Stimulated activated CD8-positive, alpha-beta memory T cell treated with anti-CD3 and anti-CD28 coated beads, Interleukin-7, amount 100 ng/mL, for 1 hour (primary cell): ENCODE measurements at regions not wholly inside any gene's neighbourhood (a gene's known extent, or its start where the extent isn't known, plus 50 kb on each side); places are given as distances from the start of the nearest gene placed in this dataset.

Source experiments
- DNase-seq, 2 donors: peaks; one replicate each; pipeline ENCODE4 v3.0.0-alpha.2; 2020; ENCODE audit warnings: low read depth in 2 of 2

DNA sequence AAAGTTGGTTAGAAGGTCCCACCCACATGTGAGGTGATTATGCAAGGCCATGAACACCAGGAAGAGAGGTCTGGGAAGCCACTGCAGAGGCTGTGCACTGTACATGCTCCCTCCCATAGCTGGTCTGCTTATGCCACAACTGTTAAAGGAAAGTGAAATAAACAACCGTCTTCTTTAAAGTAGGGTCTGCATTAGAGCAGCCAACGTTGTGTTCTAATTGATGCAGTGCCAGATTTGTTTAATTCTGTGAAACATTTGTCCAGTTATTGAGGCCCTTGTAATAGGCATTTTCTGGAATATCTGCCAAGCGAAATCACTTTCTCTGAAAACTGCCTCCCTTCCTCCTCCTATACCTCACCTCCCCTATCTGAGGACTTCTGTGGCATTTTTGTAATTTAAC is 224.0 kb upstream of the LNX1 start:
- no peak for DNase-seq

DNA sequence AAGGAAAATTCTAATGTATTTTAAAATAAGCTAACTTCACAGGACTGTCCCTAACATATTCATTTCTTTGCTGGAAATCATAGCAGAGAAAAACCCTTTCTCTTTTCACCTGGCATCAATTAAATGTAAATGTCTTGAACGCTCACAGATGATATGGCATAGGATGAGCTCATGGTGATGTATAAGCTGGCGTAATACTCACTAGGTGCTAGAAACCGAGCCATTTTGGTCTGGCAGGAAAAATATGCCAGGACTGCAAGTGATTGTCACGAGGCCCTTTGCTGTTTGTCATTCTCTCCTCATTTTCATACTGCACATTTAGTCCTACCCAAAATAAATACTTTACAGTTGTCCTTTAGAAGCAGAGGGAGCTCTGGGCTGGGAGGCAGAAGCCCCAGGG is 222.7 kb upstream of the LNX1 start:
- no peak for DNase-seq

DNA sequence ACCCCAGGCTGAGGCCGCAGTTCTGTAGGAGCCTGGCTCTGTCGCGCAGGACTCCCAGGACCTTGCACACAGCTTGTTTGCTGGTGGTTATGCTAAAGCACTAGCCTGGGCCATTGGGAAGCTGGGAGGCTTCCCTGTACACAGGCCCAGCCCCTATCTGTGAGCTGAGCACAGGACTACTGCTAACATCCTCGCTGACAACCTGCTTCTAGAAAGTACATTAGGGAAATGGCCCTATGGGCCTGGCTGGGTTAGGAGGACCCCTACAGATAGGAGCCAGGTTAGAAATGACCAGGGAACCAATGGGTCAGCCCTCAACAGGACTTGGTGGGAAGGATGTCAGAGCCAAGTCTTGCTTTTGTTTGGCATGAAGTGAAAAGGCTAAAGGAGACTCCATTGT is 219.4 kb upstream of the LNX1 start:
- DNase-seq: no peak

DNA sequence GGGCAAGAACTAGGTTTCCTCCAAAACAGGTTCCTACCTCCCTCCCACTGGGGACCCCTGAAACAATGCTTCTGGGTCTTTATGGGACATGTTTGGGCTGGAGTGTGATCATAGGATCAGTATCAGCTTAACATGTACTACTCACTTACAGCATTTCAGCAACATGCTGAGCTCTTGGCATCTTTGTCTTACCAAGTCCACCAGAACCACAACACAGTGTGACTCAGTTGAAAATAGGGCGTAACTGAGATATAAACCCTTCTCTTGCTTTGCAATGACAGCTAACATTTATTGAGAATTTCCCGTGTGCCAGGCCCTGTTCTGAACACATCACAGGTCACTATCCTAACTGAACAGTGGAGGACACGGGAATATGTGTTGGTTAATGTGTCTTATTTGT is 218.5 kb upstream of the LNX1 start:
- no peak for DNase-seq

DNA sequence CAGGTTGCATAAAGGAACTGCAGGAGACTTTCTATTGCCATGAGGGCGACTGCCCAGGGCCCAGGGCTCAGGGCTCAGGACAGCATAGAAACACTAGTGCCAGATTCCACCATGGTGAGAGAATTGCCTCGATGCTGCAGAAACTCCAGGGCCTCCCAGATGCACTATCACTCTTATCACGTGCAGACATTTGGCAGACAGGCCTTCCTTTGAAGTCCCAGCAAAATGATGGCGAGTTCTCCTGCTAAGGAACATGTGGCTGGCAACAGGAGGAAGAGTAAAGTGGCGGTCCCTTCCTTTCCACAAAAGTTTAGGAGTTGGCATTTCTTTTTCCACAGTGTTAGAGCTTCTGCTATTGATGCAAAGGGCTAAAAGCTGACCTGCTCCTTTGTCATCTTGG is 214.0 kb upstream of the LNX1 start:
- DNase-seq: no peak

DNA sequence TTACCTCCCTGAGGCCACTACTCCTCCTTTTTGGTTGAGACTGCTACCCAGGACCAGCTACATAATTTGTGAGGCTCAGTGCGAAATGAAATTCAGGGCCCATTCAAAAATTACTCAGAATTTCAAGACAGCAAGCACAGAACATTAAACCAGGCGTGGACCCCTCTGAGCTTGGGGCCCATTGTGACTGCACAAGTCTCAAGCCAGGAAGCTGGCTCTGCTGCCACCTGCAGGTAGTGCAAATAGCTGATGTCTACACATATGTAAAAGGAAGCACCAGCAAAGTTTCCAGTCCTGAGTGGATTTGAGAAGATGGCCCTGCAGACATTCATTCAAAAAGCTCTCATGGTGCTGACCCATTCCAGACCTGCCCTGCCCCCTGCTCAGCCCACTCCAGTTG is 213.4 kb upstream of the LNX1 start:
- no peak for DNase-seq

DNA sequence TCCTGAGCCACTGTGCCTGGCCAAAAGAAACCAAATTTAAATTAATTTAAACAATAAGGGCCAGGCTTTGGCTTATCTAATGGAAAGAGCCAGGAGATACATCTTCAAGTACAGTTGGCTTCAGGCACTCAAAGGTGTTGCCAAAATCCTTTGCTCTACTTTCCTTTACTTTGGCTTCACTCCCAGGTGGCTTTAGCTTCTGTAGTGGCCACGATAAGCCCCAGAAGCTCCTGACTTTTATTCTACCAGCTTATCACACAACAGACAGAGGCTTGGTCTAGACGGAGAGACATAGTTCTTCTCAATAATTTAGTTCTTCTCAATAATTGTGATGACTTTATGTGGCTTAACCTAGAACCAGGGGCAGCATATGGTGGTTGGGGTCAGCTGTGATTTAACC is 211.2 kb upstream of the LNX1 start:
- DNase-seq: no peak

DNA sequence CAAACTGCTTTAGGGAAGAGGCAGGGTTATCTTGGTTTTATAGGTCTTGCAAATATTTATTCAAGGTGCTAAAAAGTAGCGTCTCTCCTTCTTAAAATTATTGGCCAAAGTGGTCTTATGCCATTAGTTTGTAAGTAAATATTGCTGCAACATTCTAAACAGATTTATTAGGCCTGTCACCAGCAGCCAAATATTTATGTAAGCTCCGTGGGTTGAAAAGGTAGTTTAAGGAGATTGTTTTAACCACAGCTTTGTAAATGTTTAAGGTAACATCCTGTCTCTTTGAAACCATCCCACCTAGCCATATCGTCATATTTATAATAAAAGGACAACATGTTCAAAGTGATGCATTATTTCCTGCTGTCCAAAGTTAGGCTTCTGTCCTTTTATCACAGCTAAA is 210.1 kb upstream of the LNX1 start:
- no peak for DNase-seq

DNA sequence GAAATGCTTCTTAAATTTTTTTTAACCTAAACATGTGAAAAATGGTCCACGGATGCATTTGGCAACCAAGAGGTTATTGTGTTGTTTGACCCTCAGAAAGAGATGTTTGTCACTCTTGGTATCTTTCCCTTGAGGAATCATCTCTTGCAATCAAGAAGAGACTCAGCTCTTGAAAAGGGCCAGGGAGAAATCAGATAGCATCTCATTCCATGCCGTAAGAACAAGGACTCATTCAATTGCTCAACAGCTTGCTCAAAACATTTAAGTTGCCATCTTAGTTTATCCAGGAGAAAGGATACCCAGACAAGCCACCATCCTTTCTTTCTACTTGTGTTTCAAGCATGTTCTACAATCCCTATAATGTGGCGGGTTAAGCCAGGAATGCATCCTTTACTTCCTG is 209.5 kb upstream of the LNX1 start:
- DNase-seq: no peak

DNA sequence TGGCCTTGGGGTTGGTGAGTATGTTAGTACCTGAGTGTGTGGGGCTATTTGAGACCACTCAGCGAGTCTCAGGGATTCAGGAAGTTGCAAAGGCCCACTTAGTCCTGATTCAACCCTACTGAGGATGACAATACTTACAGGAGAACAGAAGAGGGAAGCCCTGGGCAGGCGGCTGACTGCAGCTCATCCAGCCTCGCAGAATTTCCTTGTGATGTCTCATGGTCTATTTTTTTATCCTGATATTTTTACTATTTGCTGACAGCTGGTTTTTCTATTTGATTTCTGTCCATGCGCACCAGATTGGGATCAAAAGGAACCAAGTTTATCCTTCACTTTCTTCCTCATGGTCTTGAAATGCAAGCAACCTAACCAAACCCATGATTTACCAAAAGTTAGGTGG is 201.8 kb upstream of the LNX1 start:
- DNase-seq: no peak

DNA sequence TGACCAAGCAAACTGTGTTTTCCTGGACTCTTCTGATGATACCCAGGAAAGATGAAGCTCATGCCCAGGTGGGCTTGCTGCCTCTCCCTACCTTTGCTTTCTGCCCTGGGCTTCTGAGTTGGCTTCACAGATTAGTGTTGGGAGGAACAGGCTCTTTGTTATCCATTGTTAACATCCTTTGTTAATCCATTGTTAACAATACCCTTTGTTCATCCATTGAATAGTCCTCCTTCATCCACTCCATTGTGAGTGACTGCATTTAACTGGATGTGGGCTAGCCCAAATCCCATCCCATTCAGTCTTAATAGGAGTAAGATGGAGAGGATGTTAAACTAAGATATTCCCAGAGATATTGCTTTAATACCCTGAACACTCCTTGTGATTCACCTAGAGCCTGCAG is 199.0 kb upstream of the LNX1 start:
- no peak for DNase-seq

DNA sequence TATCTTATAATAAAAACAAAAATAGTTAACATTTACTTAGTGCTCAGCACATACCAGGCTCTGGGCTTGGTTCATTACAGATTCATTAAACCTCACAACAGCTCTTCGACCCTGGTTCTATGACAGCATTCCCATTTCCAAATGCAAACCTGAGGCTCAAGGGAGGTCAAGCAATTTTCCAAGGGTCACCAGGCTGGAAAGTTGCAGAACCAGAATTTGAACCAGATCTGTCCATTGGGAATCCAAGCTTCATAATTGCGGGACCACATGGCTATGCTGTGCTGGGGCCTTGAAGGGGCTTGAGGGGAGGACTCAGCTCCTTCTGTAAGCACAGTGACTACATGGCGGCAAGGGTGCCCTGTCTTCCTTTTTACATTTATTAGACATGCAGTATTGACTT is 197.3 kb upstream of the LNX1 start:
- no peak for DNase-seq

DNA sequence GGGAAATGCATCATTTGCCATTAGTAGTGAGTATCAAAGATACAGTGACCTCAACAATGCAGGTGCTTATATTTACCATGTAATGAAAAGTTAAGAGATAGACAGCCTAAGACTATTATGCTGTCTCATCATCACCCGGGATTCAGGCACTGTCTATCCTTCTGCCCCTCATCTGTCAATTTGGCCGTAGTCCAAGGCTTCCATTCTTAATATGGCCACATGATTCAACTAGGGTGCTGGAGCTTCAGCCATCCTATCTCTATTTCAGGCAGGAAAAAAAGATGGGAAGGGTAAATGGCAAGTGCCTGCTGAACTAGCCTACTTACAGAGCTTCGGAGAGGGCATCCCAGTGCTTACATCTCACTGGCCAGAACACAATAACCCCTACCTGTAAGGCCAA is 196.7 kb upstream of the LNX1 start:
- no peak for DNase-seq

DNA sequence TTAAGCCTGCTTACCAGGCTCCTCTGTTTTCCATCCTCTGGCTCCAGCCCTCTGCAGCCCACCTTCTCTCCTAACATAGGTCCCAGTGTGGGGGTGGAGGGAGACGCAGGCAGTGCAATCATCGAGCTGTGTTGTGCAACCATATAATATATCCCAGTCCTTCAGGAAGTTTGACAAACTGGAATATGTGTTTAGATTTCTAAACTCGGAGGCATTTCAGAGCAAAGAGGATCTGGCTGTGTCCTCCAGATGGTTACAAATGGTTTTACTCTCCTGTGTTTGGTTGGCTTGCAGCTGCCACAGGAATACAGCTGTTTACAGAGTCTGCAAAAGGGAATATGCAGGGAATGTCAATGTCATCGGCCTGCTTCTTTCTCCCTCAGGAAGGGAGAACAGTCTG is 195.3 kb upstream of the LNX1 start:
- DNase-seq: no peak

DNA sequence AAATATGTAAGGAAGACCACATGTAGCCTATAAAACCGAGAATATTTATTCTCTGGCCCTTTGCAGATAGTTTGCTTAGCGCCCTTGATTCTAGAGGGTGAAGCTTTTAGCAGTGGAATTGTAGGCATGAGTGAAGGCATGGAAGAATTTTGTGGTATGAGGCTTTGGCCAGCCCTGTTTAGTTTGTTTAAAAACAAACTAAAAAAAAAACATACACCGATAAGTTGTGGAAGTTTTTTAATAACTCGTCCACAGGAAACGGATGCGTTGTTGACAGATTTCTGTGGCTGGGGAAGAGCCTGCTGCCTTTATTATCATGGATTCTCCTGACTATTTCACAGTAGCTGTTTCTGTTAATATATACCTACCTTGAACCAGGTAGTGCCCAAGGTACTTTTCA is 194.7 kb upstream of the LNX1 start:
- no peak for DNase-seq

DNA sequence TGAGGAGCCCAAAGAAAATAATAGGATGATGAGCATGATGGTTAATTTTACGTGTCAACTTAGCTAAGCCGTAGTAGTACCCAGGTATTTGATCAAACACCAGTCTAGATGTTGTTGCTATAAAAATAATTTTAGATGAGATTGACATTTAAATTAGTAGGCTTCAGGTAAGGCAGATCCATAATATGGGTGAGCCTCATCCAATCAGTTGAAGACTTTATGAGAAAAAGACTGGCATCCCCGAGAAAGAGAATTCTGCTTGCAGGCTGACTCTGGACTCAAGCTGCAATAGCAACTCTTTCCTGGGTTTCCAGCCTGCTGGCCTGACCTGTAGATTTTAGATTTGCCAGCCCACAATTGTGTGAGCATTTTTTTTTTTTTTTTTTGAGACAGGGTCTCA is 192.8 kb upstream of the LNX1 start:
- DNase-seq: no peak

DNA sequence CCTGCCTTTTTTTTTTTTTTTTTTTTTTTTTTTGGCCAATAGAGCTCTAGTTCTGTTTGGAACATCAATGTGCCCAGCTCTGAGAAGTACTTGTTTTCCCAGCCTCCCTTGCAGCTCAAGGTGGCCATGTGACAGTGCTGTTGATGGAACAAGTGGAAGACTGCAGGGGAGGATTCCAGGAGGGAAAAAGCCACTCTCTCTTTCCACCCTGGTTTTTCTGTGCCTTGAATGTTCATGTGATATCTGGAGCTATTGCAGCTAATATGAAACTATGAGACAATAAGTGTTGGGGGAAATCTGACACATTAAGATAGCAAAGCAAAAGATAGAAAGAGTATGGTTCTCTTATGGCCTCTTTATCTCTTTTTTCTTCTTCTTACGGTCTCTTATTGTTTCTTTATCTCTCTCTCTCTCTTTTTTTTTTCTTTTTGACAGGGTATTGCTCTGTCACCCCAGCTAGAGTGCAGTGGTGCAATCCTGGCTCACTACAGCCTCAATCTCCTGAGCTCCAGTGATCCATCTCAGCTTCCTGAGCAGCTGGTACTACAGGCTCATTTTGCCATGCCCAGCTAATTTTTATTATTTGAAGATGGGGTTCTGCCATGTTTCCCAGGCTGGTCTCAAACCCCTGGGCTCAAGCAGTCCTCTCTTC is 192.0 kb upstream of the LNX1 start:
- no peak for DNase-seq

DNA sequence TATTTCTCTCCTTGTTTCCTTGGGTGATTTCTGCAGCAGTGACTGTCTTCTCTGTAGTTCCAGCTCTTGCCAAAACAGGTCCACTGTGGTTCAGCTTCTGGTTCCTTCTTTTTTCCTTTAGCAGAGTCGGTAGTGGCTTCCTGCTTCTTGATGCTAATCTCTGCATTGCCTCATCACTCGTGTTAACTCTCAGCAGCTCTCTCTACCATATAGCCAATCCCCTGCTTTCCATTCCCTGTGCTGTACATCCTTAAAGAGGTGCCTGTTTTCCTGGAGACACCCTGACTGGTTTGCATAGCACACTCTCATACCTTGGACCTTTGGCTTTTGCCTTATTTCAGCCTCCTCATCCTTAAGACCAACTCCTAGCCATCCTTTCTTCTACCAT is 191.2 kb upstream of the LNX1 start:
- no peak for DNase-seq

DNA sequence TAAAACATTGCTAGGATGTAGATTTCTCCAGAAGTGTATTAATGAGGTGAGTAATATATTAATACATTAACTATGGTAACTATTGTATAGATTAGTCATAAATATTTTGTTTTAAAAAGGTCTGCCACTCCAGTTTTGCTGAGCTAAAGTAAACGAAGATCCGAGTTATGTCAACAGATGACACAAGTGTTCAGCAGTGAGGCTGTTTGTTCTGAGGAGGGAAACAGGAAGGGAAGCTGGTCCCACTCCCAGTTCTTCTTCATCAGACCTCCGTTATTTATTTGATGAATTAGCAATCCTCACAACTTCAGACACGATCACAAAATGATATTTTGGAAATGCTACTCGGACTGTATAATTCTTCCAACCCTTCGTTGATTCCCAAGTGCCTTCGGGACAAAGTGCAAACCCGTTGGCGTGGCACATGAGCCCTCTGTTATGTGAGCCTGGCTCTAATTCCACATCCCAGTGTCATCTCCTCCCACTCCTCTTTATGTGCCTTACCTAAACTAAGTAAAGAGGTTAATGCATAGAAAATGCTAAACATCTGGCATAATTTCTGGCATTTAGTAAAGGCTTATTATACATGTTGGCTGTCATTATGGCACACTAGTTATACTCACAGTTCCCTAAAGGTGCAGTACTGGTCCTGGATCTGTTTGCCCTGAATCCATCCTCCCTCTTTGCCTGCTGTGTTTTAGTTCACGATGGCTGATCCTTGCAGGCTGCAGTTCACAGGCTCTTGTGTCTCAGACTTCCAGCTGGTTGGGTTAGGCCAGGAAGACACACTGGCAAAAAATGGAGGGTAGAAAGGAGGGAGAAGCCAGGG is 190.6 kb upstream of the LNX1 start:
- no peak for DNase-seq

DNA sequence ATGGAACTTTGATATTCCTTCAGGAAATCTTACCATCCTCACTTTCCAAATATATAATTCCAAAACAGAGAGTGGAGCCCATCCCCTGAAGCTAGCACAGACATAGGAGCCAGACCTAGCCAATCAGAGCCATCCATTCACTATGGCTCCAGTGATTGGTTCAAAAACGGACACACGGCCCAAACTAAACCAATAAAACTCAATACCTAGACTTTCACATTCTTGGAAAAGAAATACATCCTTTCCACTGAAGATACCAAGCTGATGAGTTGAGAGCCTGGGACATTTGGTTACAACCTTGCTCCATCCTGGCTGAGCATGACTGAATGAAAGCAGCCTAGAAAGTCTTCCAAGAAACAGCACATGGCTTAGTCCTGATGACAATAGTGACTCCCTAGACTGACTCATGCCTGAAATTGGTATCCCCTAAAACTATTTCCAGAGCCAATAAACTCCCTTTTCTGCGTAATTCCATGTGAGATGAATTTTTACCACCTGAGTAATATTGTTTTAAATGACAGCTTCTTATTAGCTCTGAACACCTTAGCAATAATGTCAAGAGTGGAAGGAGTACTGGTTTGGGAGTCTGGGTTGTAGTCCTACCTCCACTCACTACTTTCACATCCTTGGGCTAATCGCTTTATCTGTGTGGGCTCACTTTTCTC is 189.6 kb upstream of the LNX1 start:
- DNase-seq: no peak

DNA sequence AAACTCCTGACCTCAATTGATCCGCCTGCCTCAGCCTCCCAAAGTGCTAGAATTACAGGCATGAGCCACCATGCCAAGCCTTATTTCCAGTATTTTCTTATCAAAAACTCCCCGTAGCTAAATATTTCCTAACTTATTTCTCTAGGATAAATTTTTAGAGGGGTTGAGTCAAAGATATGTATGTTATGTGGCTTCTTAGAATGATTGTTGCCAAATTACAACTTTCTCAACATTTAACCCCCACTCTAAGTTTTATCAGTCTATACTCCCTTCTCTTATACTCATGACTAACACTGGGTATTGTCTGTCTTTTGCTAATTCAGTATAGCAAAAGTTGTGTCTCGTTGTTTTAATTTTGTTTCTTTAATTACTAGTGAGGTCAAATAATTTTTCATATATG is 187.7 kb upstream of the LNX1 start:
- no peak for DNase-seq

DNA sequence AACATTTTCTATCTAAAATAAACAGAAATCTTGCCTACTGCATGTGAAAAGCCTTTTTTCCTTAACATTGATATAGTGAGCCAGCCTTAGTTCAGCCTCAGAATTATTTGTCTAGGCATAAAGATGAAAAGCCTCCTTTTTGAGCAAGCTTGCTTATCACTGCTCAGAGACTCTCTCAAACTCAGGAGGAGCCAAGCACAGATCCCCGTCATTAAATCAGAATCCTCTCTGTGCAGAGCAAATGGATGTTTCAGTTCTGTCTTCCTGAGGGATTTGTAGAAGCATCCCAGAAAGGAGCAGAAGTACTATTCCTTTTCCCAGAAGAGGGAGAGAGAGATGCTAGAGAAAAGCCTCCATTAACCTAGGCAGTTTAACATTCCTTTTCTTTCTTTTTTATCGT is 186.9 kb upstream of the LNX1 start:
- no peak for DNase-seq

DNA sequence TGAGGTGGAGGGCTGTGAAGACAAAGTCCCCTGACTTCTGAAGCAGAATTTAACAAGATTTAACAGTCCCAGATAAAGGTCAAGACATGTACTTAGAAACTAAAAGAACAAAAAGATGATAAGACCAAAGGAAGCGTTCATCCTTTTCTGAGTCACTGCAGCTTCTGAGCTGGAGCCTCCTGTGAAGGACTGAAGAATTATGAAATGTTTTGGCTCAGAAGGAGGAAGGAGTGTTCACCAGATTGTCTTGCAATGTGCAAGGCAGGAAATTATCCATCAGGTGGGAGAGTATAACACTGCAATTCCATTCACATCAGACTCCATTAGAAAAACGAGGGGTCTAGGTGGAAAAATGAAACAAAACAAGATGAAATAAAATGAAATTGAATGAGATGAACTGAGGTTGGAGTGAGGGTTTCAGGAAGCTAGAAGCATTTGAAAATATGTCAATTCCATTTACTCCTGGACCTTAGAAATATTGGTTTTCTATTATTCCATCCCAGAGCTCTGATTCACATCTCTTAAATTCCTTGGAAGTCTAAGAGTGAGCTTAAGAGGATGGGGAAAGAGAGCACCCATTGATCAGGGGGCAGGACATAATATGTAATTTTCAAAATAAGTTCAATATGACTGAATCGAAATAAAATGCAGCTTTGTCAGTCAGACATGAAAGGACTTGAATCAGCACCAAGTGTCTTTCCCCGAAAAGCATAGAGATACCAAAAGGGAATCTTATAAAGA is 186.1 kb upstream of the LNX1 start:
- DNase-seq: no peak
